Stimulated activated naive CD8-positive, alpha-beta T cell treated with anti-CD3 and anti-CD28 coated beads, Interleukin-15, amount 100 ng/mL, for 72 hours (primary cell): ENCODE measurements at regions not wholly inside any gene's neighbourhood (a gene's known extent, or its start where the extent isn't known, plus 50 kb on each side); places are given as distances from the start of the nearest gene placed in this dataset.
A peak's percentile ranks its signal among the peaks of the same experiment; 100 is the strongest.

Experiments
- ATAC-seq: fragments of 150-1000 bp; cut with Tn5 transposase; 2 replicates; pipeline ENCODE4 v1.10.0; 2021; ENCODE audit warnings: mild to moderate bottlenecking, moderate library complexity
- DNase-seq, 2 donors: peaks; one replicate each; pipeline ENCODE4 v3.0.0; 2021 to 2022
- H3K27ac Mint-ChIP-seq, 2 donors: one replicate each; pipeline ENCODE4 v1.8.0; 2022; ENCODE audit warnings: mild to moderate bottlenecking in 2 of 2, mixed read lengths in 2 of 2, moderate library complexity in 2 of 2
- H3K27me3 Mint-ChIP-seq: one replicate; pipeline ENCODE4 v1.8.0; 2022; ENCODE audit warnings: mixed read lengths
- H3K4me1 Mint-ChIP-seq: one replicate; pipeline ENCODE4 v1.8.0; 2022; ENCODE audit warnings: mild to moderate bottlenecking, mixed read lengths
- H3K4me3 Mint-ChIP-seq, 2 donors: one replicate each; pipeline ENCODE4 v1.8.0; 2022; ENCODE audit warnings: mild to moderate bottlenecking in 2 of 2, mixed read lengths in 2 of 2, moderate library complexity in 1 of 2
- H3K9me3 Mint-ChIP-seq, 2 donors: one replicate each; pipeline ENCODE4 v1.8.0; 2022; ENCODE audit warnings: mixed read lengths in 2 of 2

DNA sequence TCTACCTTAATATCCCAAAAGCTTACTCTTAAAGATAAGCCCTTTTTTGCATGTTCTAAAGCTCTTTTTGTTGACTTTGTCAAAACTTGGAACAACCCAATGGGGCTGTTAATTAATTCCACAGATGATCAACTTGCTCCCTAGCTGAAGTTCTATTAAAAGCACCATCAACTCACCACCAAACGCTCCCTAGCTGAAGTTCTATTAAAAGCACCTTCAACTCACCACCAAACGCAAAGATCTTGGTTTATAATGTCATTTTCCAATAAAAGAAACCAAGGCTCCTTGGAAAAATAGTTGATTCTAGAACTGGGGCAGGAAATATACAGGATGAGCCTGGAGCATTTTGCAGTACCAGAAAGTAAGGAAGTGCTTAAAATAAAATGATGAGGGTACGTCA is 122.3 kb upstream of the STT3B start:
- no peak for DNase-seq
- Mint-ChIP-seq H3K4me3 (no peak overlapping the region), H3K9me3 (no peaks in the 10 kb centered on the region), H3K27me3 (no peaks in the 10 kb centered on the region), H3K27ac (no peak overlapping the region), H3K4me1 (no peaks in the 10 kb centered on the region)
- no peak for ATAC-seq

DNA sequence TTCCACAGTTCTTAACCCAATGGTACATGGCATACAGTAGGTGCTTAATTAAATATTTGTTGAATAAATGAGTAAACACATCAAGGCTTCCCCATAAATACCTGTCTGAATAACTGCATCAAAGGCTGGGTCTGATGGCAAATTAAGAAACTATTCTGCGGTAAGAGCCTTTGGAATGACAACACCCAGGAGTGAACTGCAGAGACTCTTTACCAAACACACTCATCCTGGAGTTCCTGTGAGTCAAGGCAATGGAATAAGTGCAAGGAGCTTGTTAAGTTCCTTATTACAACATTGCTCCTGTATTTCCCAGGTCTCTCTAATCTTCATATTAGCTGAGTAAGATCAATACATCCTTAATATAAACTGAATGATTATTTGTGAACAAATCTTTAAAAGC is 119.9 kb upstream of the STT3B start:
- DNase-seq (no peak), ATAC-seq (no peak)
- Mint-ChIP-seq H3K4me1 (no peaks in the 10 kb centered on the region), H3K4me3 (no peak overlapping the region), H3K9me3 (no peaks in the 10 kb centered on the region), H3K27ac (no peak overlapping the region), H3K27me3 (no peaks in the 10 kb centered on the region)

DNA sequence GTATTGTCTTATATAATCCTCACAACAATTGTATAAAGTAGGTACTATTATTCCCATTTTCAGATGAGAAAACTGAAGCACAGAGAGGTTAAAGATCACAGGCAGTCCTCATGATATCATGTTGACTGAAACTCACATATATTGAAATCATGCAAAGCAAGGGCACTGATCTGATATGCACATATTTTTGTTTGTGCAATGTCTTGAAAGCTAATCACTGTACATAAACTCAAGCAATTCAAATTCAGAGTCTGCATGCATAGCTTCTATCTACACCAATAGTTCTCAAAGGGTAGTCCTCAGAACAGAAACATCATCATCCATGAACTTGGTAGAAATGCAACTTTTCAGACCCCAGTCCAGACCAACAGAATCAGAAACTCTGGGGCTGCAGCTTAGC is 119.2 kb upstream of the STT3B start:
- ATAC-seq = no peak

DNA sequence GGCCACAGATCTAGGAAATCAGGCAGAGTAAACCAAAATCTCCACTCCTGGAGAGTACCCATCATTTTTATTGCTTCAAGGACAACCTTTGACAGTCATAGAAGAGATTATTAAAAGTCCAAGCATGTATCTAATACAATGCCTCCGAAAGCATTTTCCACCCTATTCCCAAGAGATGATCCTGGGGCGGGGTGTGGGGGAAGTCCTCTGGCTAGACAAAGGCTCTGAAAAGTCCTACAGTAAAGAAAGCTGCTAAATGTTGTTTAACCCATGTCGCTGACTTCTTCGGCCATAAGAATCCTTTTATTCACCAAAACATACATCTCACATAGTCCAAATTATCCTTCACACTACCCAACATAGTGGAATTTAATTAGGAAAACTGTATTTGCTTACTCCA is 115.7 kb upstream of the STT3B start:
- no peaks in the 10 kb centered on the region for H3K9me3 Mint-ChIP-seq
- no peak for ATAC-seq
- no peaks in the 10 kb centered on the region for H3K27me3 Mint-ChIP-seq
- no peak for DNase-seq
- H3K27ac Mint-ChIP-seq = no peak overlapping the region
- H3K4me1 Mint-ChIP-seq = peaks cover 5% of the 10 kb centered on the region
- no peak overlapping the region for H3K4me3 Mint-ChIP-seq

More for the DNA sequence above, 119.2 kb upstream of the STT3B start:
- Mint-ChIP-seq H3K4me3 (no peak overlapping the region), H3K27me3 (no peaks in the 10 kb centered on the region), H3K27ac (no peak overlapping the region), H3K9me3 (no peaks in the 10 kb centered on the region), H3K4me1 (no peaks in the 10 kb centered on the region)
- DNase-seq = no peak

DNA sequence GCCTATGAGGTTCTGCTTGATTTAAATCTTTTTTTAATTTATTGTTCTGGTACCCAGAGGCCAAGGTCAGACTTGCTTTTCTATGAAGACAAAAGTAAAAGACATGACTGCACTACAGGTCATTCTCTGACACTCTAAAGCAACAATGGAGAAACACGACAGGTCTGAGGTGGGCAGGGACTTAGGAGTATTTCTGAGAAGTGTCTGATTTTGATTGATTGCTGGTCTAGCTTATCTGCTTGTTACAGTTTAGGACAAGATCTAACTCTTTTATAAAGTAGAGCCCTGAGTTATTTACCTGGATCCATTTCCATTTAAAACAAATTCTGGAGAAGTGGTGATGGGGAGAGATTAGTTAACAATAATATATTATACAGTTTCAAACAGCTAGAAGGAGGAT is 115.2 kb upstream of the STT3B start:
- DNase-seq = no peak

DNA sequence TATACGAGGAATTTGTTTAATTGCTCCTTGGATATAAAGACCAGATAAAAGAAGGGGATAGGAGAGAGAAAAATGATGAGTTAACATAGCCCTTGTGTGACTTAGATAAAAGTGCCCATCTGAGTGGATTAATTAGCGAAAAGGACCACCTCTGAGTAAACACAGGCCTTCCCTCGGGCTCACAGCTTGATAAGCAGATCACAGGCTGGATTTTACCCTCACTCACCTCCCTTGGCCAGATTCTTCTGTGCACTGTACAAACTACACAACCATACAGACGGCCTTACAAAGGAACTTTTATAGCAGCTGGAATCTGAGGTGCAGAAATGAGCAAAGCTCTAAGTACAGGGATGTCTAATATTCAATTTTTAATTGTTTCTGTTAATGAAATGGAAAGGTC is 112.4 kb upstream of the STT3B start:
- no peak overlapping the region for H3K27ac Mint-ChIP-seq
- H3K9me3 Mint-ChIP-seq = peaks cover under 1 to 26% of the 10 kb centered on the region in 2 donors
- no peak for ATAC-seq
- no peaks in the 10 kb centered on the region for H3K27me3 Mint-ChIP-seq
- no peak overlapping the region for H3K4me3 Mint-ChIP-seq
- no peak for DNase-seq
- peaks cover 11% of the 10 kb centered on the region for H3K4me1 Mint-ChIP-seq

More for the DNA sequence above, 115.2 kb upstream of the STT3B start:
- no peak for ATAC-seq
- H3K9me3 Mint-ChIP-seq = peaks cover 0 to 3% of the 10 kb centered on the region in 2 donors
- H3K4me3 Mint-ChIP-seq = no peak overlapping the region
- no peaks in the 10 kb centered on the region for H3K27me3 Mint-ChIP-seq
- no peak overlapping the region for H3K27ac Mint-ChIP-seq
- peaks cover 5% of the 10 kb centered on the region for H3K4me1 Mint-ChIP-seq

DNA sequence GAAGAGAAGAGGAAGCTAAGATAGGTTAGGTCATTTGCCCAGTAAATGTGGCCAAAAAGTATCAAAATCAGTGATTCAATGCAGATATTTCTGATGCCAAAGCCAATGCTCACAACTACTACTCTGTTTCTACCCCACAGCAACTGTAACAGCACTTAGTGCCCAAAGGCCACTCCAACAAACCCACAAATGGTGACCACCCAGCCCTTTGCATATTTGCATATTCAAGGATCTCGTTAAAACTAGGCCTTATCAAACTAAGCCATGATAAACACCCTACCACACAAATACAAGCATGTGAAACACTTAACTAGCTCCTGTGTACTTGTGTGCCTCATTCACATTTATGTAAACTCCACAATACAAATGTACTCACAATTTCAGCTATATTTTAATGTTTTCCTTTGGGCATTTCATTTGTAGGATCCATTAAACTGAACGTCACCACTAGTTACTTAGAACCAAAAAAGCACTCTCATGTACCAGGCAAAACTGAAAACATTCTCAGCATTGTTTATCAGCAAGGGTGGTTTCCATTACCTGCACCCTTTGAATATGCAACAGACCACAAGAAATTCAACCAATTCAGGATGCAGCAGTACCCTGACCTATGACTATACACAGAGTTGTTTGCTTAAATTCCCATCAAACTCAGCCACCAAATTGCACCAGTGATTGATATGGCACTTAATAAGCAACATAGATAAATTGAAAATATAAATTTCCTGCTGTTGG is 111.2 kb upstream of the STT3B start:
- DNase-seq (no peak), ATAC-seq (peak; percentile 60)
- Mint-ChIP-seq H3K27me3 (no peaks in the 10 kb centered on the region), H3K4me1 (peaks cover 11% of the 10 kb centered on the region), H3K4me3 (no peak overlapping the region), H3K9me3 (peaks cover 10 to 34% of the 10 kb centered on the region in 2 donors), H3K27ac (no peak overlapping the region)

DNA sequence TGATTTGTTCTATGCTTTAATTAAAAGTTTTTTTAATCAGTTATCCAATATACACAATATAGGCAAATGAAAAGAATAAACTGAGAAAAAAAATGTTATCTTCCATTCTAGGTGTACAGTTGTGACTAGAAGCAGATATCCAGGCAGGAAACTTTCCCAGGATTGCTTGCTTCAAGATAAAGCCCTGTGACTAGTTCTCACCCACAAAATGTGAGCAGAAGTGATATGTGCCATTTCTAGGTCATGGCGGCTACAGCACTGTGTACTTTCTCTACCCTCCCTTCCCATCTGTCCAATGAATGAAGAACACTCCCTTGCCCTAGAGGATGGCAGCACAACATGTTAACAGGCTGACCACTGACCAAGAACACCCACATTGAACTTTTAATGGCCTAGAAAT is 110.5 kb upstream of the STT3B start:
- DNase-seq (no peak), ATAC-seq (no peak)
- peaks cover 10 to 34% of the 10 kb centered on the region in 2 donors for H3K9me3 Mint-ChIP-seq
- H3K27me3 Mint-ChIP-seq = no peaks in the 10 kb centered on the region
- H3K27ac Mint-ChIP-seq = no peak overlapping the region
- no peak overlapping the region for H3K4me3 Mint-ChIP-seq
- peaks cover 11% of the 10 kb centered on the region for H3K4me1 Mint-ChIP-seq

DNA sequence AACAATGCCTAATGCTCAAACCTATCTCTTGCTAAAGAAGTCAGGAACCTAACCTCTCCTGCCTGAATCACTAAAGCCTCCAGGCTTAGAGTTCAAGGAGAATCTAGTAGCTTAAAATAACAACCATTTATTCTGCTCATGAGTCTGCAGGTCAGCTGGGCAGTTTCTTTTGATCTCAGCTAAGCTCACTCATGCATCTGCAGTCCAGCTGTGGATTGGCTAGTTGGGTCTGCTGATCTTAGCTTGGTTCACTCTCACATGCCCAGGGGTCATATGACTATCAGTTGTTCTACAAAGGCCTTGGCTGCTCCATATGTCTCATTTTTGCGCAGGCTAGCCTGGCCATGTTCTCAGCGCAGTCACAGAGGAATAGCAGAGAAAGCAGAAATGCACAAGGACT is 109.2 kb upstream of the STT3B start:
- no peak for ATAC-seq
- Mint-ChIP-seq H3K27ac (no peak overlapping the region), H3K9me3 (peaks cover 19 to 45% of the 10 kb centered on the region in 2 donors), H3K4me3 (no peak overlapping the region), H3K4me1 (peaks cover 11% of the 10 kb centered on the region), H3K27me3 (no peaks in the 10 kb centered on the region)
- no peak for DNase-seq

DNA sequence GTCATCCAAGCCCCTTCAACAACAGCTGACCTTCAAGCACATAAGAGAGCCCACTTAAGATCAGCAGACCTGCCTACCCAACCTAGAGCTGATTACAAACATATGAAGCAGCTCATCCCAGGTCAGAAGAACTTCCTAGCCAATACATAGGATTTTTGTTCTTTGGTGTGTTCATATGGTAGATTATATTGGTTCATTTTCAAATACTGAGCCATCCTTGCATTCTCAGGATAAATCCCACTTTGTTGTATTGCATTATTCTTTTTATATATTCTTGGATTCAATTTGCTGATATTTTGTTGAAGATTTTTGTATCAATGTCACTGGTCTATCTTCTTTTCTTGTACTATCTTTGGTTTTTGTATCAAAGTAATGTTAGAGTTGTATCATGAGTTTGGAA is 107.3 kb upstream of the STT3B start:
- Mint-ChIP-seq H3K27me3 (no peaks in the 10 kb centered on the region), H3K9me3 (peaks cover 19 to 45% of the 10 kb centered on the region in 2 donors), H3K4me3 (no peak overlapping the region), H3K4me1 (peaks cover 11% of the 10 kb centered on the region), H3K27ac (no peak overlapping the region)
- ATAC-seq (no peak), DNase-seq (no peak)

DNA sequence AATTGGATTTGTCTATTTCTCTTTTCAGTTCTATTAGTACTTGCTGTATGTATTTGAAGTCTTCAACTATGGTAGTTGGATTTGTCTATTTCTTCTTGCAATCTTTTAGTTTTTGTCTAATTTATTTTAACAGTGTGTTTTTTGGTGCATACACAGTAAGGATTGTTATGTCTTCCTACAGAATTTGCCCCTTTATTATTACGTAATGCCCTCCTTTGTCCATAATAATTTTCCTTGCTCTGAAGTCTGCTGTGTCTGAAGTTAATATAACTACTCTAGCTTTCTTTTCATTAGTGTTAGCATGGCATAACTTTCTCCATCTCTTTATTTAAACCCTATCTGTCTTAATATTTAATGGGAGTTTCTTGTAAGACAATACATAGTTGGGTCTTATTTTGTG is 105.1 kb upstream of the STT3B start:
- H3K4me1 Mint-ChIP-seq = peaks cover 6% of the 10 kb centered on the region
- no peak overlapping the region for H3K27ac Mint-ChIP-seq
- no peaks in the 10 kb centered on the region for H3K27me3 Mint-ChIP-seq
- ATAC-seq (no peak), DNase-seq (no peak)
- no peak overlapping the region for H3K4me3 Mint-ChIP-seq
- peaks cover 19 to 41% of the 10 kb centered on the region in 2 donors for H3K9me3 Mint-ChIP-seq

DNA sequence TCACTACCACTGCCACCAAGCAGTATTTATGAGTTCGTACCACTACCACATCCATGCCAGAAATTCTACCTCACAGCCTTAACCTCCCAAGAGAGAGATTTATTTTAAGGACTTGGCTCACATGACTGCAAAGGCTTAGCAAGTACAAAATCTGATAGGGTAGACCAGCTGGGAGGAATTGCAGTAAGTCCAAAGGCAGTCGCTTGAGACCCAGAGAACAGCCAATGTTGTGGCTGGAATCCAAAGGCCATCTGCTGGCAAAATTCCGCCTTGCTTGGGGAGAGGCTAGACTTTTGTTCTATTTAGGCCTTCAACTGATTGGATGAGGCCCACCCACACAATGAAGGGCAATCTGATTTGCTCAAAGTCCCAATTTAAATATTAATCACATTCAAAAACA is 101.4 kb upstream of the STT3B start:
- H3K4me1 Mint-ChIP-seq = peaks cover 7% of the 10 kb centered on the region
- H3K27me3 Mint-ChIP-seq = no peaks in the 10 kb centered on the region
- peaks cover 14 to 28% of the 10 kb centered on the region in 2 donors for H3K9me3 Mint-ChIP-seq
- ATAC-seq (no peak), DNase-seq (no peak)
- H3K4me3 Mint-ChIP-seq = no peak overlapping the region
- H3K27ac Mint-ChIP-seq = no peak overlapping the region

DNA sequence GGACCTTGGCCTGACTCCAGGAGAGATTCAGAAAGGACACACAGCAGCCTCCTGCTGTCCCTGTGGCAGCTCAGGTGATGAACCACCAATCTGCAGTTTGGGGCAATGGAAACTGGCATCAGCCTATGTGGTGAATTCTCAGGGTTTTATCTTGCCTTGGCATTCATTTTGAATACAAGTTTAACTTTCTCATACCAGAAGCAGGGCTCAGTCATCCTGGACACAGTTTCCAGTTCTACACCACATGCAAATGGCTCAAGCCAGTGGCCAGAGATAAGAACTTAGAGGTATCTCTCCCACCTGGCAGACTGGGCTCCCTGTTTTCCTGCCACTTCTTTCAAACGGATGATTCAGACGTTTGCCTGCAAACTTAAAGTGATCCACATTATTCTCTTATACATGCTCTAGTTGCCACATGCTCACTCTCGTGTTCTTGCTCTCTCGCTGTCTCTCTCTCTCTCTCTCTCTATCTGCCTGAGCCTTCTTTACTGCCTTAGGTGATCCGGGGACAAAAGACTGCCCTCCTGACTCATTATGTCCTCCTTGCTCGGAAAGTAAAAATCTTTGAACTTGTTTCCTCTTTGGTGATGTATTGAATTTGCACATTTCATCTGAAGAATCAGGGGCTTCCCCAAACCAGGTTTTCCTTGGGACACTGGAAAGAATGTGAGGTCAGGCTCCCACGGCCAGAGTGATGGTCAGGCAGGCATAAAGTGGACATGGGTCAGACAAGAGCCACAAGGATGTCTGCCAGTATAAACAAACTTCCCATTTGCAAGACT is 99.6 kb upstream of the STT3B start:
- H3K27ac Mint-ChIP-seq = no peak overlapping the region

DNA sequence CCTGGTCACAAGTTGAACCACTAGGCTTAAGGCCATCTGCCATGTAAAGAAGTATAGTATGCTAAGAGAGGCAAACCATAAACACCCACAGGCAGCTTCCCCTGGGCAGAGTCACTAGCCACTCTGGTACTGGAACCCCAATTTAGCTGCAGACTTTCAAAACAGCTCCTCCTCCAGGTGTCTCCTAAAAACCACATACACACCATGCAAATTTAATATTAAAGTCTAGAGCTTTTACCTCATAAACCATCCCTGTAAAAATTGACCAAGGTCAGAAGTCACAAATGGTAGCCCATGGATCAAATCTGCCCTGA is 99.1 kb upstream of the STT3B start:
- Mint-ChIP-seq H3K27me3 (no peaks in the 10 kb centered on the region), H3K4me3 (no peak overlapping the region), H3K4me1 (peaks cover 7% of the 10 kb centered on the region), H3K27ac (no peak overlapping the region), H3K9me3 (peaks cover 21 to 33% of the 10 kb centered on the region in 2 donors)
- ATAC-seq = no peak
- no peak for DNase-seq

More for the DNA sequence above, 99.6 kb upstream of the STT3B start:
- Mint-ChIP-seq H3K4me3 (no peak overlapping the region), H3K9me3 (peaks cover 23 to 36% of the 10 kb centered on the region in 2 donors), H3K4me1 (peaks cover 7% of the 10 kb centered on the region), H3K27me3 (no peaks in the 10 kb centered on the region)
- ATAC-seq = no peak
- no peak for DNase-seq

DNA sequence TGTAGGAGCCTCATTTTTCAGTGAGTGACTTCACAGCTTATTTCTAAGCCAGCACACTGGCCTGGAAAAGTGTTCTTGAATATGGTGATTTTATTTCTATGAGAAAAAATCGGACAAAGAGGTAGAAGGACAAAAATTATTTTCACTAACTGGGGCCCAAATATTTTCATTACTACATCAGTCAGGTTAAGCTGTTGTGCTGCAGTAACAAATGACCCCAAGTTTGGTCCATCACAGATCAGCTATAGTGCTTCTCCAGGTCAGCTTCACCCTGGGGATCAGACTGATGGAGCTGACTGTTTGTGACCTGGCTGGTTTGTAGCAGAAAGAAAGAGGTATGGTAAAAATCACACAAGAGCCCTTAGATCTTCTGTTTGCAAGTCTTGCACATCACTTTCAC is 97.9 kb upstream of the STT3B start:
- H3K27me3 Mint-ChIP-seq = no peaks in the 10 kb centered on the region
- ATAC-seq = no peak

DNA sequence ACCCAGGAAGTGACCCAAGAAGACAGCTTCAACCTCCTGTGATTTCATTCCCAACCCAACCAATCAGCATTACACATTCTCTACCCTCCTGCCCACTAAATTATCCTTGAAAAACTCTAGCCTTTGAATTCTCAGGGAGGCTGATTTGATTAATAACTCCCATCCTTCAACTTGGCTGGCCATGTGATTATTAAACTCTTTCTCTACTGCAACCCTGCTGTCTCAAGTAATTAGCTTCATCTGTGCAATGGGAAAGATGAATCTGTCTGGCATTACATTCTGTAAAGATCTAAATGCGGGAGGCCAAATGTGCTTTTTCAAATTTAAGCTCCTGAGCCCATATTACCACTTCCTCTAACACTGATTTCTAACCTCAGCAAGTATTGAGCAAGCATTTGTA is 95.9 kb upstream of the STT3B start:
- ATAC-seq (no peak), DNase-seq (no peak)
- H3K4me1 Mint-ChIP-seq = peaks cover 19% of the 10 kb centered on the region
- no peaks in the 10 kb centered on the region for H3K27me3 Mint-ChIP-seq
- no peak overlapping the region for H3K4me3 Mint-ChIP-seq
- no peak overlapping the region for H3K27ac Mint-ChIP-seq
- H3K9me3 Mint-ChIP-seq = peaks cover 21 to 33% of the 10 kb centered on the region in 2 donors

More for the DNA sequence above, 97.9 kb upstream of the STT3B start:
- no peak overlapping the region for H3K4me3 Mint-ChIP-seq
- no peak overlapping the region for H3K27ac Mint-ChIP-seq
- peaks cover 7% of the 10 kb centered on the region for H3K4me1 Mint-ChIP-seq
- DNase-seq = no peak
- H3K9me3 Mint-ChIP-seq = peaks cover 21 to 33% of the 10 kb centered on the region in 2 donors
